Neural cell (in vitro differentiated cells): ENCODE measurements at regions not wholly inside any gene's neighbourhood (a gene's known extent, or its start where the extent isn't known, plus 50 kb on each side); places are given as distances from the start of the nearest gene placed in this dataset.

Experiments used
- H2AFZ ChIP-seq: fragments of 200-600, 300-800 bp; sonication (generic), shearing (Covaris generic); 2 replicates; pipeline ENCODE4 v1.6.0; 2014; ENCODE audit warnings: low read depth, mild to moderate bottlenecking, antibody characterized with exemption, low read length, moderate library complexity
- H3F3A ChIP-seq: fragments of 200-600 bp; shearing (Covaris generic); 2 replicates; pipeline ENCODE4 v1.6.1; 2016; ENCODE audit warnings: mild to moderate bottlenecking, moderate library complexity, mixed read lengths, antibody characterized with exemption, low read length; ENCODE audit not compliant: insufficient read depth, poor library complexity, severe bottlenecking
- H3K27ac ChIP-seq: fragments of 200-600, 300-800 bp; sonication (generic), shearing (Covaris generic); 2 replicates; pipeline ENCODE4 v1.5.1; 2014; ENCODE audit warnings: mild to moderate bottlenecking, low read length, moderate library complexity
- H3K27me3 ChIP-seq: fragments of 300-800, 200-600 bp; sonication (generic), shearing (Covaris generic); 2 replicates; pipeline ENCODE4 v1.6.0; 2014; ENCODE audit warnings: mild to moderate bottlenecking, low read depth, low read length, moderate library complexity; ENCODE audit not compliant: insufficient read depth
- H3K36me3 ChIP-seq: fragments of 300-800, 200-600 bp; sonication (generic), shearing (Covaris generic); 2 replicates; pipeline ENCODE4 v1.5.1; 2014; ENCODE audit warnings: mild to moderate bottlenecking, antibody characterized with exemption, low read length, moderate library complexity; ENCODE audit not compliant: insufficient read depth
- H3K4me2 ChIP-seq: fragments of 300-800, 200-600 bp; sonication (generic), shearing (Covaris generic); 2 replicates; pipeline ENCODE4 v1.6.0; 2014; ENCODE audit warnings: mild to moderate bottlenecking, low read length
- H3K4me3 ChIP-seq: fragments of 300-800, 200-600 bp; sonication (generic), shearing (Covaris generic); 2 replicates; pipeline ENCODE4 v1.5.1; 2014; ENCODE audit warnings: mild to moderate bottlenecking, low read length, moderate library complexity
- H3K79me2 ChIP-seq: fragments of 200-600 bp; shearing (Covaris generic); replicated peaks from 2 replicates; pipeline ENCODE4 v1.6.0; 2014; ENCODE audit warnings: mild to moderate bottlenecking, low read length, moderate library complexity; ENCODE audit not compliant: insufficient read depth
- H3K9ac ChIP-seq: fragments of 300-800, 200-600 bp; sonication (generic), shearing (Covaris generic); 2 replicates; pipeline ENCODE4 v1.6.1; 2016; ENCODE audit warnings: mild to moderate bottlenecking, low read length, mixed read lengths
- H3K9me2 ChIP-seq: fragments of 200-600 bp; shearing (Covaris generic); 2 replicates; pipeline ENCODE4 v1.6.1; 2016; ENCODE audit warnings: mild to moderate bottlenecking, low read length, mixed read lengths; ENCODE audit not compliant: insufficient read depth
- H3K9me3 ChIP-seq: fragments of 200-600, 300-800 bp; sonication (generic), shearing (Covaris generic); 2 replicates; pipeline ENCODE4 v1.6.1; 2016; ENCODE audit warnings: mild to moderate bottlenecking, mixed run types, low read length, moderate library complexity, mixed read lengths
- H4K20me1 ChIP-seq: fragments of 200-600 bp; shearing (Covaris generic); 2 replicates; pipeline ENCODE4 v1.6.1; 2016; ENCODE audit warnings: mild to moderate bottlenecking, mixed run types; ENCODE audit not compliant: insufficient read depth
- CTCF ChIP-seq: fragments of 450-650 bp; IDR thresholded peaks from 2 replicates; pipeline ENCODE4 v1.5.1; 2014; ENCODE audit warnings: antibody characterized with exemption, mild to moderate bottlenecking, moderate library complexity; ENCODE audit not compliant: poor library complexity, severe bottlenecking
- EP300 ChIP-seq: fragments of 450-650 bp; conservative IDR thresholded peaks from 2 replicates; pipeline ENCODE4 v1.6.1; 2014; ENCODE audit warnings: antibody characterized with exemption, mild to moderate bottlenecking, moderate library complexity; ENCODE audit not compliant: poor library complexity, severe bottlenecking
- EZH2 ChIP-seq: fragments of 200-600, 300-800 bp; shearing (Covaris generic), sonication (generic); IDR thresholded peaks from 2 replicates; pipeline ENCODE4 v1.6.1; 2014; ENCODE audit warnings: antibody characterized with exemption, low read length, borderline replicate concordance, mild to moderate bottlenecking; ENCODE audit not compliant: insufficient read depth, poor library complexity, severe bottlenecking
- MXI1 ChIP-seq: fragments of 450-650 bp; conservative IDR thresholded peaks from 2 replicates; pipeline ENCODE4 v1.6.1; 2014; ENCODE audit warnings: antibody characterized with exemption, mild to moderate bottlenecking; ENCODE audit not compliant: poor library complexity, severe bottlenecking
- POLR2AphosphoS5 ChIP-seq: IDR thresholded peaks from 2 replicates; pipeline ENCODE4 v1.6.1; 2012
- RAD21 ChIP-seq: fragments of 450-650 bp; conservative IDR thresholded peaks from 2 replicates; pipeline ENCODE4 v1.6.1; 2014; ENCODE audit warnings: antibody characterized with exemption, mild to moderate bottlenecking, moderate library complexity
- REST ChIP-seq: IDR thresholded peaks from 2 replicates; pipeline ENCODE4 v1.6.1; 2012; ENCODE audit warnings: borderline replicate concordance
- SMC3 ChIP-seq: fragments of 450-650 bp; conservative IDR thresholded peaks from 2 replicates; pipeline ENCODE4 v1.6.1; 2014; ENCODE audit warnings: antibody characterized with exemption, mild to moderate bottlenecking, moderate library complexity; ENCODE audit not compliant: poor library complexity
- TAF1 ChIP-seq: IDR thresholded peaks from 2 replicates; pipeline ENCODE4 v1.6.1; 2012; ENCODE audit warnings: low read depth

- Histone ChIP-seq H3F3A (no peaks in the 10 kb centered on the region), H2AFZ (no peak overlapping the region), H3K27me3 (no peaks in the 10 kb centered on the region), H4K20me1 (no peaks in the 10 kb centered on the region), H3K36me3 (no peaks in the 10 kb centered on the region), H3K4me2 (no peak overlapping the region), H3K9me3 (no peaks in the 10 kb centered on the region), H3K9me2 (no peaks in the 10 kb centered on the region), H3K4me3 (no peak overlapping the region), H3K79me2 (no peaks in the 10 kb centered on the region), H3K9ac (no peak overlapping the region), H3K27ac (no peak overlapping the region)
- TF ChIP-seq TAF1 = no peak
- no peak for TF ChIP-seq MXI1
- TF ChIP-seq EP300 = no peak
- TF ChIP-seq SMC3 = no peak
- TF ChIP-seq REST = no peak
- no peak for TF ChIP-seq EZH2
- TF ChIP-seq POLR2AphosphoS5 = no peak
- no peak for TF ChIP-seq RAD21
- TF ChIP-seq CTCF = no peak
Observed at GRCh38 chr1:83790446-83790845, 208.5 kb downstream of the TTLL7 start.

GRCh38 chr1:83787246-83787998 is 211.5 kb downstream of the TTLL7 start:
- H3K4me3 ChIP-seq = no peak overlapping the region
- no peaks in the 10 kb centered on the region for H3F3A ChIP-seq
- H3K36me3 ChIP-seq = no peaks in the 10 kb centered on the region
- H3K79me2 ChIP-seq = no peaks in the 10 kb centered on the region
- no peaks in the 10 kb centered on the region for H3K27me3 ChIP-seq
- no peak overlapping the region for H3K27ac ChIP-seq
- no peak overlapping the region for H3K4me2 ChIP-seq
- H3K9ac ChIP-seq = no peak overlapping the region
- TF ChIP-seq SMC3 (no peak), RAD21 (no peak), CTCF (no peak), TAF1 (no peak), REST (no peak), EP300 (no peak), EZH2 (no peak), MXI1 (no peak), POLR2AphosphoS5 (no peak)
- H3K9me3 ChIP-seq = peaks cover 6% of the 10 kb centered on the region
- no peaks in the 10 kb centered on the region for H3K9me2 ChIP-seq
- no peak overlapping the region for H2AFZ ChIP-seq
- H4K20me1 ChIP-seq = no peaks in the 10 kb centered on the region
